Neuronal stem cell (in vitro differentiated cells): ENCODE measurements at regions not wholly inside any gene's neighbourhood (a gene's known extent, or its start where the extent isn't known, plus 50 kb on each side); places are given as distances from the start of the nearest gene placed in this dataset.

Experiments
- DNase-seq: peaks from one replicate; pipeline ENCODE4 v3.0.0-alpha.2; 2013; ENCODE audit warnings: low spot score
- H2AFZ ChIP-seq: one replicate; pipeline ENCODE4 v1.6.1; 2013; ENCODE audit warnings: mild to moderate bottlenecking, low read length, inconsistent platforms
- H2AK5ac ChIP-seq: 2 replicates; pipeline ENCODE4 v1.6.1; 2013; ENCODE audit warnings: low read depth, mild to moderate bottlenecking, inconsistent platforms, low read length, moderate library complexity, mixed read lengths
- H2BK120ac ChIP-seq: 2 replicates; pipeline ENCODE4 v1.6.1; 2013; ENCODE audit warnings: low read depth, mild to moderate bottlenecking, inconsistent platforms, low read length, moderate library complexity, mixed read lengths
- H2BK12ac ChIP-seq: one replicate; pipeline ENCODE4 v1.6.1; 2013; ENCODE audit warnings: low read length, inconsistent platforms
- H2BK15ac ChIP-seq: 2 replicates; pipeline ENCODE4 v1.6.1; 2013; ENCODE audit warnings: mild to moderate bottlenecking, low read length, inconsistent platforms, mixed read lengths
- H2BK5ac ChIP-seq: one replicate; pipeline ENCODE4 v1.6.1; 2013; ENCODE audit warnings: inconsistent platforms, mild to moderate bottlenecking, low read length, moderate library complexity
- H3K14ac ChIP-seq: one replicate; pipeline ENCODE4 v1.6.1; 2013; ENCODE audit warnings: low read length, inconsistent platforms
- H3K18ac ChIP-seq: 2 replicates; pipeline ENCODE4 v1.6.1; 2013; ENCODE audit warnings: low read length, inconsistent platforms
- H3K23ac ChIP-seq: 2 replicates; pipeline ENCODE4 v1.6.1; 2013; ENCODE audit warnings: low read depth, mild to moderate bottlenecking, mixed read lengths, low read length, inconsistent platforms; ENCODE audit not compliant: poor library complexity
- H3K27ac ChIP-seq: replicated peaks from 3 replicates; pipeline ENCODE4 v1.5.1; 2013; ENCODE audit warnings: low read length, inconsistent platforms
- H3K27me3 ChIP-seq, 3 experiments: 2 replicates each; pipeline ENCODE4 v1.6.1; 2013; ENCODE audit warnings: low read length in 3 of 3, mild to moderate bottlenecking in 2 of 3, inconsistent platforms in 1 of 3, low read depth in 1 of 3, mixed read lengths in 1 of 3, moderate library complexity in 1 of 3; ENCODE audit not compliant: control insufficient read depth in 3 of 3, insufficient read depth in 3 of 3
- H3K36me3 ChIP-seq, 2 donors: replicated peaks in 1 of 2; 2 replicates each; pipeline ENCODE4 v1.6.1; 2013; ENCODE audit warnings: low read length in 2 of 2; ENCODE audit not compliant: control insufficient read depth in 2 of 2, insufficient read depth in 2 of 2
- H3K4ac ChIP-seq: 2 replicates; pipeline ENCODE4 v1.6.1; 2013; ENCODE audit warnings: inconsistent platforms, mild to moderate bottlenecking, low read length, moderate library complexity
- H3K4me1 ChIP-seq, 2 donors: 1 replicate in 1 of 2; 2 replicates in 1 of 2; pipeline ENCODE4 v1.6.1; 2013; ENCODE audit warnings: low read length in 2 of 2, low read depth in 1 of 2; ENCODE audit not compliant: control insufficient read depth in 2 of 2, insufficient read depth in 1 of 2
- H3K4me2 ChIP-seq: one replicate; pipeline ENCODE4 v1.6.1; 2013; ENCODE audit warnings: mild to moderate bottlenecking, low read length, inconsistent platforms; ENCODE audit not compliant: insufficient read depth, poor library complexity, severe bottlenecking
- H3K4me3 ChIP-seq, 2 donors: 2 replicates each; pipeline ENCODE4 v1.5.1; 2013; ENCODE audit warnings: low read length in 2 of 2, mild to moderate bottlenecking in 2 of 2, inconsistent platforms in 1 of 2, moderate library complexity in 1 of 2
- H3K79me1 ChIP-seq: one replicate; pipeline ENCODE4 v1.6.1; 2013; ENCODE audit warnings: low read depth, mild to moderate bottlenecking, inconsistent platforms, low read length, moderate library complexity
- H3K9ac ChIP-seq: one replicate; pipeline ENCODE4 v1.6.1; 2013; ENCODE audit warnings: mild to moderate bottlenecking, low read depth, low read length, inconsistent platforms; ENCODE audit not compliant: poor library complexity
- H3K9me3 ChIP-seq, 2 donors: replicated peaks in 1 of 2; 2 replicates each; pipeline versions ENCODE3 to v1.6.1; 2013; ENCODE audit warnings: low read length in 2 of 2, mild to moderate bottlenecking in 2 of 2, inconsistent platforms in 1 of 2, low read depth in 1 of 2, mixed read lengths in 1 of 2, moderate library complexity in 1 of 2; ENCODE audit not compliant: control insufficient read depth in 2 of 2, insufficient read depth in 1 of 2
- H4K8ac ChIP-seq: one replicate; pipeline ENCODE4 v1.6.1; 2013; ENCODE audit warnings: low read depth, mild to moderate bottlenecking, inconsistent platforms, low read length, moderate library complexity
- H4K91ac ChIP-seq: one replicate; pipeline ENCODE4 v1.6.1; 2013; ENCODE audit warnings: low read length, low read depth, mild to moderate bottlenecking, inconsistent platforms; ENCODE audit not compliant: poor library complexity
- WGBS, 2 donors: extraction: QIAGEN DNeasy Blood & Tissue Kit; methylation state at CpG; one replicate each; pipeline ENCODE4 v1.1.7; 2013; ENCODE audit warnings: missing lambda C conversion rate in 2 of 2, mixed read lengths in 1 of 2; ENCODE audit not compliant: insufficient read length in 2 of 2, insufficient replicate concordance in 1 of 2; ENCODE audit errors: extremely low coverage in 2 of 2; 5-methylcytosine and 5-hydroxymethylcytosine counted together

GRCh38 chr7:22566176-22566575 lies 66.2 kb upstream of the STEAP1B start:
- no CpG with 5 or more reads among the region's 4 CpGs for WGBS, 2 donors
- peaks cover 15 to 22% of the 10 kb centered on the region in 2 donors for H3K4me1 ChIP-seq

GRCh38 chr7:22565315-22565811 lies 65.4 kb upstream of the STEAP1B start:
- no peak overlapping the region for H2BK12ac ChIP-seq
- H4K8ac ChIP-seq: no peak overlapping the region
- no peak overlapping the region for H2AFZ ChIP-seq
- H3K18ac ChIP-seq: peak overlapping the region; percentile 2
- H3K4me1 ChIP-seq: peaks cover 15 to 23% of the 10 kb centered on the region in 2 donors
- no peak overlapping the region for H3K14ac ChIP-seq
- no peak overlapping the region for H3K9ac ChIP-seq
- H3K4ac ChIP-seq: no peak overlapping the region
- no peak overlapping the region for H2BK120ac ChIP-seq
- H3K36me3 ChIP-seq: no peaks in the 10 kb centered on the region
- no peak overlapping the region for H2AK5ac ChIP-seq
- WGBS, 2 donors: no CpG with 5 or more reads among the region's 1 CpG
- H4K91ac ChIP-seq: no peak overlapping the region
- no peak overlapping the region for H3K4me3 ChIP-seq
- no peak overlapping the region for H3K27ac ChIP-seq
- no peak overlapping the region for H2BK15ac ChIP-seq
- H3K9me3 ChIP-seq: no peaks in the 10 kb centered on the region
- DNase-seq: no peak
- no peak overlapping the region for H3K23ac ChIP-seq
- H3K27me3 ChIP-seq: no peaks in the 10 kb centered on the region
- H3K79me1 ChIP-seq: no peaks in the 10 kb centered on the region
- no peak overlapping the region for H2BK5ac ChIP-seq
- H3K4me2 ChIP-seq: no peak overlapping the region

More at GRCh38 chr7:22566176-22566575, 66.2 kb upstream of the STEAP1B start:
- H2BK120ac ChIP-seq: no peak overlapping the region
- no peak overlapping the region for H2BK5ac ChIP-seq
- H2BK12ac ChIP-seq: no peak overlapping the region
- no peak overlapping the region for H2AFZ ChIP-seq
- H3K9me3 ChIP-seq: no peaks in the 10 kb centered on the region
- H3K14ac ChIP-seq: no peak overlapping the region
- DNase-seq: no peak
- H2AK5ac ChIP-seq: no peak overlapping the region
- H3K27me3 ChIP-seq: no peaks in the 10 kb centered on the region
- no peak overlapping the region for H3K4me2 ChIP-seq
- no peak overlapping the region for H2BK15ac ChIP-seq
- no peak overlapping the region for H4K91ac ChIP-seq
- H3K23ac ChIP-seq: no peak overlapping the region
- no peak overlapping the region for H3K4me3 ChIP-seq
- no peak overlapping the region for H3K18ac ChIP-seq
- H3K9ac ChIP-seq: no peak overlapping the region
- no peak overlapping the region for H3K27ac ChIP-seq
- no peak overlapping the region for H3K4ac ChIP-seq
- H4K8ac ChIP-seq: no peak overlapping the region
- no peaks in the 10 kb centered on the region for H3K36me3 ChIP-seq
- H3K79me1 ChIP-seq: no peaks in the 10 kb centered on the region

GRCh38 chr7:22564511-22565045 lies 64.6 kb upstream of the STEAP1B start:
- Histone ChIP-seq H3K18ac (no peak overlapping the region), H3K9me3 (no peaks in the 10 kb centered on the region), H2BK5ac (no peak overlapping the region), H3K4me1 (peaks cover 15 to 26% of the 10 kb centered on the region in 2 donors), H2BK15ac (no peak overlapping the region), H2AFZ (no peak overlapping the region), H3K4ac (no peak overlapping the region), H3K36me3 (no peaks in the 10 kb centered on the region), H3K79me1 (no peaks in the 10 kb centered on the region), H3K9ac (no peak overlapping the region), H3K14ac (no peak overlapping the region), H3K4me3 (no peak overlapping the region), H2BK120ac (no peak overlapping the region), H3K4me2 (no peak overlapping the region), H3K23ac (no peak overlapping the region), H4K91ac (no peak overlapping the region), H4K8ac (no peak overlapping the region), H2AK5ac (no peak overlapping the region), H2BK12ac (no peak overlapping the region), H3K27me3 (no peaks in the 10 kb centered on the region), H3K27ac (no peak overlapping the region)
- no CpG with 5 or more reads among the region's 6 CpGs for WGBS, 2 donors
- DNase-seq: no peak

GRCh38 chr7:22563621-22564241 lies 63.7 kb upstream of the STEAP1B start:
- no peak for DNase-seq
- Histone ChIP-seq H2BK15ac (peak overlapping the region; percentile 29), H3K23ac (no peak overlapping the region), H3K4me1 (peaks cover 15 to 26% of the 10 kb centered on the region in 2 donors), H3K36me3 (no peaks in the 10 kb centered on the region), H3K4ac (no peak overlapping the region), H2AFZ (peak overlapping the region; percentile 78), H3K9ac (no peak overlapping the region), H2BK120ac (no peak overlapping the region), H3K27ac (no peak overlapping the region), H3K4me3 (no peak overlapping the region), H3K4me2 (no peak overlapping the region), H4K8ac (no peak overlapping the region), H3K18ac (peak overlapping the region; percentile 87), H3K9me3 (no peaks in the 10 kb centered on the region), H3K27me3 (no peaks in the 10 kb centered on the region), H2BK5ac (no peak overlapping the region), H2BK12ac (peak overlapping the region; percentile 1), H2AK5ac (no peak overlapping the region), H3K79me1 (no peaks in the 10 kb centered on the region), H3K14ac (no peak overlapping the region), H4K91ac (no peak overlapping the region)
- WGBS, 2 donors: no CpG with 5 or more reads among the region's 11 CpGs
